ENCODE measurements at regions not wholly inside any gene's neighbourhood (a gene's known extent, or its start where the extent isn't known, plus 50 kb on each side); places are given as distances from the start of the nearest gene placed in this dataset.

- H3K4me3 ChIP-seq, result no peak overlapping the region
- intact Hi-C loops (cut with DNase I; ENCODE audit: low total_unique reads), result no loop called here
- peaks cover 0 to 12% (median 0%) of the 10 kb centered on the region in 8 donors for H3K9me3 ChIP-seq
- no peaks in the 10 kb centered on the region for H3K27me3 ChIP-seq (replicated peaks in 1 of 7)
- TF ChIP-seq CTCF (IDR thresholded peaks at IDR 0.05 in 8 of 11, conservative IDR thresholded peaks at IDR 0.05 in 3 of 11) (no peak), POLR2AphosphoS5 (IDR thresholded peaks at IDR 0.05) (no peak), POLR2A (IDR thresholded peaks at IDR 0.05) (no peak)
- H3K36me3 ChIP-seq, result no peaks in the 10 kb centered on the region
- no peak overlapping the region for H3K27ac ChIP-seq
- H3K4me1 ChIP-seq, result no peaks in the 10 kb centered on the region
- WGBS, 5 donors, result 63 to 89% (median 79%) methylated on average over 2 of the region's 2 CpGs
- DNase-seq, result no peak
Observed at GRCh38 chr13:85266771-85267170, 532.4 kb downstream of the SLITRK6 start.

- DNase-seq, result no peak
- WGBS, 5 donors, result 9 to 33% (median 25%) methylated on average over 1 of the region's 1 CpG
- TF ChIP-seq POLR2A (IDR thresholded peaks at IDR 0.05) (no peak), POLR2AphosphoS5 (IDR thresholded peaks at IDR 0.05) (no peak), CTCF (IDR thresholded peaks at IDR 0.05 in 8 of 11, conservative IDR thresholded peaks at IDR 0.05 in 3 of 11) (no peak)
- intact Hi-C loops (cut with DNase I; ENCODE audit: low total_unique reads), result no loop called here
- Histone ChIP-seq H3K9me3 (peaks cover 0 to 12% (median 0%) of the 10 kb centered on the region in 8 donors), H3K36me3 (no peaks in the 10 kb centered on the region), H3K27ac (no peak overlapping the region), H3K27me3 (replicated peaks in 1 of 7) (no peaks in the 10 kb centered on the region), H3K4me3 (no peak overlapping the region), H3K4me1 (no peaks in the 10 kb centered on the region)
Observed at GRCh38 chr13:85266331-85266730, 532.9 kb downstream of the SLITRK6 start.

GRCh38 chr13:85265296-85265695, 533.9 kb downstream of the SLITRK6 start:
- no peaks in the 10 kb centered on the region for H3K4me1 ChIP-seq
- H3K9me3 ChIP-seq, result peaks cover 0 to 12% (median 0%) of the 10 kb centered on the region in 8 donors
- no peak overlapping the region for H3K4me3 ChIP-seq
- DNase-seq, result no peak
- no peaks in the 10 kb centered on the region for H3K36me3 ChIP-seq
- 88 to 96% (median 92%) methylated on average over 3 of the region's 3 CpGs for WGBS, 5 donors
- intact Hi-C loops (cut with DNase I; ENCODE audit: low total_unique reads), result no loop called here
- no peak overlapping the region for H3K27ac ChIP-seq
- no peaks in the 10 kb centered on the region for H3K27me3 ChIP-seq (replicated peaks in 1 of 7)
- no peak for TF ChIP-seq CTCF (IDR thresholded peaks at IDR 0.05 in 8 of 11, conservative IDR thresholded peaks at IDR 0.05 in 3 of 11)
- no peak for TF ChIP-seq POLR2AphosphoS5 (IDR thresholded peaks at IDR 0.05)
- no peak for TF ChIP-seq POLR2A (IDR thresholded peaks at IDR 0.05)

- H3K27ac ChIP-seq, result no peak overlapping the region
- 79 to 95% (median 84%) methylated on average over 2 of the region's 2 CpGs for WGBS, 5 donors
- intact Hi-C loops (cut with DNase I; ENCODE audit: low total_unique reads), result no loop called here
Observed at GRCh38 chr13:85262499-85262898, 536.7 kb downstream of the SLITRK6 start.

More at GRCh38 chr13:85262499-85262898, 536.7 kb downstream of the SLITRK6 start:
- H3K4me3 ChIP-seq, result no peak overlapping the region
- no peak for DNase-seq
- no peaks in the 10 kb centered on the region for H3K4me1 ChIP-seq
- no peaks in the 10 kb centered on the region for H3K27me3 ChIP-seq (replicated peaks in 1 of 7)
- TF ChIP-seq POLR2AphosphoS5 (IDR thresholded peaks at IDR 0.05), result no peak
- TF ChIP-seq CTCF (IDR thresholded peaks at IDR 0.05 in 8 of 11, conservative IDR thresholded peaks at IDR 0.05 in 3 of 11), result no peak
- no peak for TF ChIP-seq POLR2A (IDR thresholded peaks at IDR 0.05)
- H3K9me3 ChIP-seq, result peaks cover 0 to 5% (median 0%) of the 10 kb centered on the region in 8 donors
- no peaks in the 10 kb centered on the region for H3K36me3 ChIP-seq
